WTC11 (cell line): ENCODE measurements at regions not wholly inside any gene's neighbourhood (a gene's known extent, or its start where the extent isn't known, plus 50 kb on each side); places are given as distances from the start of the nearest gene placed in this dataset.

Experiments used
- CBFB ChIP-seq: sonication (generic); formaldehyde crosslinking; IDR thresholded peaks from 2 replicates; pipeline ENCODE4 v1.8.1; 2022; ENCODE audit warnings: mild to moderate bottlenecking, low read depth, missing genetic modification reagents
- CREB1 ChIP-seq: sonication (generic); formaldehyde crosslinking; IDR thresholded peaks from 2 replicates; pipeline ENCODE4 v1.8.0; 2023; ENCODE audit warnings: mild to moderate bottlenecking, missing genetic modification reagents
- MAX ChIP-seq: sonication (generic); formaldehyde crosslinking; IDR thresholded peaks from 2 replicates; pipeline ENCODE4 v1.8.0; 2022; ENCODE audit warnings: mild to moderate bottlenecking, missing genetic modification reagents
- SP1 ChIP-seq: sonication (generic); formaldehyde crosslinking; conservative IDR thresholded peaks from 2 replicates; pipeline ENCODE4 v1.8.1; 2022; ENCODE audit warnings: missing genetic modification reagents
- TEAD4 ChIP-seq: sonication (generic); formaldehyde crosslinking; IDR thresholded peaks from 2 replicates; pipeline ENCODE4 v1.8.0; 2022; ENCODE audit warnings: mild to moderate bottlenecking, missing genetic modification reagents
- TP53 ChIP-seq: sonication (generic); formaldehyde crosslinking; IDR thresholded peaks from 2 replicates; pipeline ENCODE4 v1.8.1; 2023; ENCODE audit warnings: mild to moderate bottlenecking, missing genetic modification reagents
- ZNF232 ChIP-seq: sonication (generic); formaldehyde crosslinking; IDR thresholded peaks from 2 replicates; pipeline ENCODE4 v1.8.0; 2022; ENCODE audit warnings: mild to moderate bottlenecking, missing genetic modification reagents
- ZNF425 ChIP-seq: fragments of 250-450 bp; sonication (Bioruptor Pico); conservative IDR thresholded peaks from 2 replicates; pipeline ENCODE4 v1.9.0; 2021; ENCODE audit warnings: mild to moderate bottlenecking
- TF ChIP-seq, protein P1 (sequence below): sonication (generic); formaldehyde crosslinking; IDR thresholded peaks from 2 replicates; pipeline ENCODE4 v1.8.1; 2023; ENCODE audit warnings: mild to moderate bottlenecking, missing genetic modification reagents
- TF ChIP-seq, protein P2 (sequence below): fragments of 200-600 bp; IDR thresholded peaks from 2 replicates; pipeline ENCODE4 v1.8.0; 2022; ENCODE audit warnings: antibody characterized with exemption

- no peak for TF ChIP-seq MAX (CRISPR knock-in tag)
- TF ChIP-seq TP53 (CRISPR knock-in tag) = no peak
- no peak for TF ChIP-seq TEAD4 (CRISPR knock-in tag)
- TF ChIP-seq, protein P1, sequence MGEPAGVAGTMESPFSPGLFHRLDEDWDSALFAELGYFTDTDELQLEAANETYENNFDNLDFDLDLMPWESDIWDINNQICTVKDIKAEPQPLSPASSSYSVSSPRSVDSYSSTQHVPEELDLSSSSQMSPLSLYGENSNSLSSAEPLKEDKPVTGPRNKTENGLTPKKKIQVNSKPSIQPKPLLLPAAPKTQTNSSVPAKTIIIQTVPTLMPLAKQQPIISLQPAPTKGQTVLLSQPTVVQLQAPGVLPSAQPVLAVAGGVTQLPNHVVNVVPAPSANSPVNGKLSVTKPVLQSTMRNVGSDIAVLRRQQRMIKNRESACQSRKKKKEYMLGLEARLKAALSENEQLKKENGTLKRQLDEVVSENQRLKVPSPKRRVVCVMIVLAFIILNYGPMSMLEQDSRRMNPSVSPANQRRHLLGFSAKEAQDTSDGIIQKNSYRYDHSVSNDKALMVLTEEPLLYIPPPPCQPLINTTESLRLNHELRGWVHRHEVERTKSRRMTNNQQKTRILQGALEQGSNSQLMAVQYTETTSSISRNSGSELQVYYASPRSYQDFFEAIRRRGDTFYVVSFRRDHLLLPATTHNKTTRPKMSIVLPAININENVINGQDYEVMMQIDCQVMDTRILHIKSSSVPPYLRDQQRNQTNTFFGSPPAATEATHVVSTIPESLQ (CRISPR knock-in tag) = no peak
- TF ChIP-seq, protein P2, sequence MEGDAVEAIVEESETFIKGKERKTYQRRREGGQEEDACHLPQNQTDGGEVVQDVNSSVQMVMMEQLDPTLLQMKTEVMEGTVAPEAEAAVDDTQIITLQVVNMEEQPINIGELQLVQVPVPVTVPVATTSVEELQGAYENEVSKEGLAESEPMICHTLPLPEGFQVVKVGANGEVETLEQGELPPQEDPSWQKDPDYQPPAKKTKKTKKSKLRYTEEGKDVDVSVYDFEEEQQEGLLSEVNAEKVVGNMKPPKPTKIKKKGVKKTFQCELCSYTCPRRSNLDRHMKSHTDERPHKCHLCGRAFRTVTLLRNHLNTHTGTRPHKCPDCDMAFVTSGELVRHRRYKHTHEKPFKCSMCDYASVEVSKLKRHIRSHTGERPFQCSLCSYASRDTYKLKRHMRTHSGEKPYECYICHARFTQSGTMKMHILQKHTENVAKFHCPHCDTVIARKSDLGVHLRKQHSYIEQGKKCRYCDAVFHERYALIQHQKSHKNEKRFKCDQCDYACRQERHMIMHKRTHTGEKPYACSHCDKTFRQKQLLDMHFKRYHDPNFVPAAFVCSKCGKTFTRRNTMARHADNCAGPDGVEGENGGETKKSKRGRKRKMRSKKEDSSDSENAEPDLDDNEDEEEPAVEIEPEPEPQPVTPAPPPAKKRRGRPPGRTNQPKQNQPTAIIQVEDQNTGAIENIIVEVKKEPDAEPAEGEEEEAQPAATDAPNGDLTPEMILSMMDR = no peak
- no peak for TF ChIP-seq SP1 (CRISPR knock-in tag)
- no peak for TF ChIP-seq CREB1 (CRISPR knock-in tag)
- TF ChIP-seq CBFB = no peak
- TF ChIP-seq ZNF232 (CRISPR knock-in tag) = no peak
- TF ChIP-seq ZNF425 (CRISPR knock-in tag) = no peak
Measured at GRCh38 chr6:74060354-74060753, 364.4 kb downstream of the CD109 start.
